ENCODE measurements at regions not wholly inside any gene's neighbourhood (a gene's known extent, or its start where the extent isn't known, plus 50 kb on each side); places are given as distances from the start of the nearest gene placed in this dataset.
"Not testable (repeated sequence)": the region's sequence is repeated elsewhere in the genome, so short reads cannot be mapped to it uniquely, and the experiment has no call there.

GRCh38 chr1:181226728-181227127 lies 138.2 kb downstream of the IER5 start:
- DNase-seq; in situ Hi-C loops (cut with HindIII; ENCODE audit: low pct_ligation_motif_present, low pct_unique_long_range_greater_than_20kb, low sequenced_read_pairs): not testable (repeated sequence)

- no peak for DNase-seq
- in situ Hi-C loops (cut with HindIII; ENCODE audit: low pct_ligation_motif_present, low pct_unique_long_range_greater_than_20kb, low sequenced_read_pairs), result no loop called here
Observed at GRCh38 chr1:181239086-181239485, 150.6 kb downstream of the IER5 start.

- DNase-seq; in situ Hi-C loops (cut with HindIII; ENCODE audit: low pct_ligation_motif_present, low pct_unique_long_range_greater_than_20kb, low sequenced_read_pairs): not testable (repeated sequence)
Observed at GRCh38 chr1:181246320-181246719, 157.8 kb downstream of the IER5 start.

DNA sequence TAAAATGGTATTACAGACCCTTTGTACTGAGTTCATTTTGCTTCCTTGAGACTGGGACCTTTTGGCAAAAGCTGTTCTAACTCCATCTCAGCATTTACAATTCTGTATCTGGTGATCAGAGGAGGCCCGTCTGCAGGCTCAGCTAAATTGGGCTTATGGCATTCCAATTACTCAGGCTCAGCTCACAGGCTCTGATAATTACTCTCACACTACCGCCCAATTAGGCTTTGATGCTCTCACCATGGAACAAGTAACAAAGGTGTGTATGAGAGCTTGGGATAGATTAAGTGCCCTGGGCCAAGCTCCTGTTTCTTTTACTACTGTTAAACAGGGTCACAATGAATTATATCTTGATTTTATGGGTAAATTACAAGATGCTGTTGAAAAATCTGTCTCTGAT lies 159.9 kb downstream of the IER5 start:
- in situ Hi-C loops (cut with HindIII; ENCODE audit: low pct_ligation_motif_present, low pct_unique_long_range_greater_than_20kb, low sequenced_read_pairs); DNase-seq: not testable (repeated sequence)

GRCh38 chr1:181249186-181249585 lies 160.7 kb downstream of the IER5 start:
- in situ Hi-C loops (cut with HindIII; ENCODE audit: low pct_ligation_motif_present, low pct_unique_long_range_greater_than_20kb, low sequenced_read_pairs), result no loop called here
- no peak for DNase-seq

DNA sequence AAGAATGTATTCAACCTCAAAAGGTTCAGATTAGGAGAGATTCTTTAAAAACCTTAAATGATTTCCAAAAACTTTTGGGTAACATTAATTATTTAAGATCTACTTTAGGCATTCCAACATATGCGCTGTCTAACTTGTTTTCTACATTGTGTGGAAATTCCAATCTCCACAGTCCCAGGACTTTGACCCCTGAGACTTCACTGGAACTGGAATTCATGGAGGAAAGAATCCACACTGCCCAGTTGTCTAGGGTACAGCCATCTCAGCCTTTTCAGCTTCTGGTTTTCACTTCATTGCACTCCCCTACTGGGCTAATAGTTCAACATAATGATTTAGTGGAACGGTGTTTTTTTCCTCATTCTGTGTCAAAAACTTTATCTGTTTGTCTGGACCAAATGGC lies 161.5 kb downstream of the IER5 start:
- no peak for DNase-seq

DNA sequence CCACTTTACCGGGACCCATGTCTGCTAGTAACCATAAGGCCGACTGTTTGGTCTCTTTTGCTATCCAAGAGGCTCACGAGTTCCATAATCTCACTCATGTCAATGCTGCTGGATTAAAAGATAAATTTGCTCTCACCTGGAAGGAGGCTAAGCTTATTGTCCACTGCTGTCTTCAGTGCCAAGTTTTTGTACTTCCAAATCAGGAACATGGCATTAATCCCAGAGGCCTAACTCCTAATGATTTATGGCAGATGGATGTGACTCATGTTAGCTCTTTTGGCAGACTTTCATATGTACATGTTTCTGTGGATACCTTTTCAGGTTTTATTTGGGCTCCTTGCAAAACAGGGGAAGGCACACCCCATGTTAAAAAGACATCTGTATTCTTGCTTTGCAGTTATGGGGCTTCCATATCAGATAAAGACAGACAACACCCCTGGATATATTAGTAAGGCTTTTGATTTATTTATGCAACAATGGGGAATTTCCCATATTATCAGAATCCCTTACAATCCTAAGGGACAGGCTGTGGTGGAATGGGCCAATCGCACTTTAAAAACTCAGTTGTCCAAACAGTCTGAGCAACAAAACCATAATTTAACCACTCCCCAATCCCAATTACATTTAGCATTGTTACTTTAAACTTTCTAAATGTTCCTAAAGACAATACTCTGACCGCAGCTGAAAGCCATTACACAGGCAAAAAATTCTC lies 162.7 kb downstream of the IER5 start:
- peak; percentile 71 for DNase-seq
- in situ Hi-C loops (cut with HindIII; ENCODE audit: low pct_ligation_motif_present, low pct_unique_long_range_greater_than_20kb, low sequenced_read_pairs), result no loop called here

More for the DNA sequence above, 161.5 kb downstream of the IER5 start:
- in situ Hi-C loops (cut with HindIII; ENCODE audit: low pct_ligation_motif_present, low pct_unique_long_range_greater_than_20kb, low sequenced_read_pairs), result no loop called here

- in situ Hi-C loops (cut with HindIII; ENCODE audit: low pct_ligation_motif_present, low pct_unique_long_range_greater_than_20kb, low sequenced_read_pairs), result no loop called here
- no peak for DNase-seq
Observed at GRCh38 chr1:181251713-181252075, 163.2 kb downstream of the IER5 start.

DNA sequence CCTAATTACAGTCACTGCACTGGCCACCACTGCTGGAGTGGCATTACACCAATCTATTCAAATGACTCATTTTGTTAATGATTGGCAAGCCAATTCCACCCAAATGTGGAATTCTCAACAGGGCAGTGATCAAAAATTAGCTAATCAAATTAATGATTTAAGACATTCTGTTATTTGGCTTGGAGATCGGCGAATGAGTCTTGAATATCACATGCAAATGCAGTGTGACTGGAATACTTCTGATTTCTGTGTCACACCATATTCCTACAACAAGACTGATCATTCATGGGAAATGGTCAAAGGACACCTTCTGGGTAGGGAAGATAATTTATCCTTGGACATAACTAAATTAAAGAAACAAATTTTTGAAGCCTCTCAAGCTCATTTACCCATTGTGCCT lies 165.1 kb downstream of the IER5 start:
- in situ Hi-C loops (cut with HindIII; ENCODE audit: low pct_ligation_motif_present, low pct_unique_long_range_greater_than_20kb, low sequenced_read_pairs); DNase-seq: not testable (repeated sequence)

DNA sequence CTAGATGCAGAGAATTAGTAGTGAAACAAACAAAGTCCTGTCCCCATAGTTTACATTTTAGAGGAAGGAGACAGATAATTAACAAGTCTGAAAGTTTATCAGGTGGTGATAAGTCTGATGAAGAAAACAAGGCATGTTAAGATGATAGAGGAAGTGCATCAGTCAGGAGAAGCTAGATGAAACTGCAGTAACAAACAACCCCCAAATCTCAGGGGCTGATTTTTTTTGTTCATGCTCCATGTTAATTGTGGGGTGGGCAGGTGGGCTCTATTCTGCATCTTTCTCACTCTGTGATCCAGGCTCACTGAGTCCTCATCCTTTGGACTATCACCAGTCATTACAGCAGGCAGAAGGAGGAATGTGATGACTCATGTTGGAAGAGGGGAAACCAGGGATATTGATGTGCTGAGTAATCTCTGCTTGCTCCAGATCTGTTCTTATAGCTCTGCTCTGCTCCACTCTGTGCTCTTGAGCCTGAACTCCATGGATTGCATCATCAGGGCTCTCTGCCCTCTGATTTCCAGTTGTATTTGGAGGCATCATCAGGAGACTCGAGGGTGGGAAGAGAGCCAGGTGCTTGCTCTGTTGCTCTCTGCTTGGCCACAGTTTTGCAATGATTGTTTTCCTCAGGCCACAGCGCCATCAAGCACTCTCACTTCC lies 166.9 kb downstream of the IER5 start:
- in situ Hi-C loops (cut with HindIII; ENCODE audit: low pct_ligation_motif_present, low pct_unique_long_range_greater_than_20kb, low sequenced_read_pairs), result no loop called here
- peak; percentile 93 for DNase-seq

DNA sequence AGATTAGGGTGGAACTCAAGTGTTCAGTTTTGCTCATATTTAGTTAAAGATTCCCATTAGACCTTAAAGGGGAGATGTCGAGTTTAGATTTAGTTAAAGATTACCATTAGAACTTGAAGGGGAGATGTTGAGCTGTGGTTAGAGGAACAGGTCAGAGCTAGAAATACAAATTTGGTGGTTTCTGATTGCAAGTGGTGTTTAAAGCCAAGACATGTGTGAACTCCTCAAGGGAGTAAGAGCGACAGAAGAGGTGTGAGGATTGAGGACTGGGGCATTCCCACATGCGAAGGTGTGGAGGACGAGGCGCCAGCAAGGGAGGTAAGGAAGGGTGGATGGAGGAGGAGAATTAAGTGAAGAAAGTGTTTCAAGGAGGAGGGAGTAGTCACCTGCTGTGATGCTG lies 168.6 kb downstream of the IER5 start:
- in situ Hi-C loops (cut with HindIII; ENCODE audit: low pct_ligation_motif_present, low pct_unique_long_range_greater_than_20kb, low sequenced_read_pairs), result no loop called here
- DNase-seq, result no peak

DNA sequence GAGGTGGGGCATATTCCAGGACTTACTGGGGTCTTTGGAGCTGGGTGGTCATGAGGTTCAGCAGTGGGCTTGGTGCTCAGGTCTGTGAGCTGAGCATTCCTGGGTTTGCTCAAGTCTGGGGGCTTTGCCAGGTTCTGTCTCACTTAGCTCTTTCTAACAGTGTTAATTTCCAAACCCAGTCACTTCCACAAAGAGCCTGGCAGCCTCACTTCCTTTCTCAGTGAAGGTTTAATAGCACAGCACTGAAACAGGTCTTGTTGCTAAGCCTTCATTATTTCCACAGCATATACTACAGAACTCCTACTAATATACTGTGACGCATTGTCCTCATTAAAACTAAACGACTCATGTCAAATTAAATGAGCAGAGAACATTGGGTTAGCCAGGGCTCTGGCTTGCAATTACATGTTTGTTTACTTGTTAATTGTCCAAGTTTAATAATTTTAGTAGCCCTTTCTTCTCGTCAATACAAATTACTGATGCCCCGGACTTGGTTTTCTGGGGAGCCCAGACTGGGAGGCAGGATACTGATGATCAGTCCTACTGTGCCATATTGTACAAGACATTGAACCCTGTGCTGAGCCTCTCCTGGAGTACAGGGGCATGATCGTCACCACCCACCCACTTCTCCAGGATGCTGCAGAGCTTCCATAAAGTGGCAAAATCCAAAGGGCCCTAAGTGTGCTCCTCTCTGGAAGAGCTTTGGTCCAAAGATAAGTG lies 170.7 kb downstream of the IER5 start:
- in situ Hi-C loops (cut with HindIII; ENCODE audit: low pct_ligation_motif_present, low pct_unique_long_range_greater_than_20kb, low sequenced_read_pairs), result no loop called here

DNA sequence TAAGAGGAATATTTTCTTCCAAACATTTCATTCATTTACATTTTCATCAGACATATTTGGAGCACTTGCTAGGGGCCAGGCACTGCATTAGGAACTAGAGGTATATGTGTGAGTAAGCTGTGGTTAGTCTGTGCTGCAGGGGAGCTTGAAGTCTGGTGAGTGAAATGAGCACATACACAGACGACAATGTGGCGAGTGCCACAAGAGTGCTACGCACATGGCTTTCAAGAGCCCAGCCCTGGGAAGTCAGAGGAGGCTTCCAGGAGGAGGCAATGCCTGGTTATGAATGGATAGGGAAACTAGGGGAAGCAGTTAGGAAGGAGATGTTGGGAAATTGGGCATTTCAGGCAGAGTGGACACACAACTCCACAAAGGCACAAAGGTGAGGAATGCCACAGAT lies 171.8 kb downstream of the IER5 start:
- in situ Hi-C loops (cut with HindIII; ENCODE audit: low pct_ligation_motif_present, low pct_unique_long_range_greater_than_20kb, low sequenced_read_pairs), result no loop called here
- DNase-seq, result no peak

More for the DNA sequence above, 170.7 kb downstream of the IER5 start:
- DNase-seq, result no peak

DNA sequence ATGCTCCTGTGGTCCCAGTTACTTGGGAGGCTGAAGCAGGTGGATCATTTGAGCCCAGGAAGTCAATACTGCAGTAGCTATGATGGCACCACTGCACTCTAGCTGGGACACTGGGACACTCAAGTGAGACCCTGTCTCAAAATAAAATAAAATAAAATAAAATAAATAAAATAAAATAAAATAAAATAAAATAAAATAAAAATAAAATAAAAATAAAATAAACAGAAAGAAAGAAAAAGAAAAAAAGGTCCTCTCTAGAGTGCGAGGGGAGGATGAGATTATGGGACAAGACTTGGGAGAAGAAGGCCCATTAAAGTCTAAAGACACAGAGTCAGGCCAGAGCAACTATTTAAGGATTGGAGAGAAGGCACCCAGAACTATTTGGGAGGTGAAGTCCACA lies 172.5 kb downstream of the IER5 start:
- in situ Hi-C loops (cut with HindIII; ENCODE audit: low pct_ligation_motif_present, low pct_unique_long_range_greater_than_20kb, low sequenced_read_pairs), result no loop called here
- no peak for DNase-seq

GRCh38 chr1:181262069-181262468 lies 173.6 kb downstream of the IER5 start:
- in situ Hi-C loops (cut with HindIII; ENCODE audit: low pct_ligation_motif_present, low pct_unique_long_range_greater_than_20kb, low sequenced_read_pairs), result no loop called here

DNA sequence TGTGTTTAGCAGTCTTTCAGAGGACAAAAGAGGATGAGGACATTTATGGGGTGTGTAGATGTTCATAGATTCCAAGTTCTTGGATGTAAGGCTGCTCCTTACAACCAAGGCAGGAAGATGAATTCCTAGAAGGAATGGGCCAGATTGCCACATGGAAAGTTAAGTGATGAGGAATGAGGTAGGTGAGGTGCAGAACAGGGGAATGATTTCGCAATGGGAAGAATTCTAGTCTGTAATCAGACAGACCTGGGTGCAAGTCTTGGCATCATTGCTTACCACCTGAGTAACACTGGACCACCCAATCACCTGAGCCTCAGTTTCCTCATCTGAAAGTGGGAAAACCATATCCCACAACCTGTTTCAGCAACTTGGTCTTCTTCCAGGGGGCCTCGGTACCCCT lies 174.9 kb downstream of the IER5 start:
- in situ Hi-C loops (cut with HindIII; ENCODE audit: low pct_ligation_motif_present, low pct_unique_long_range_greater_than_20kb, low sequenced_read_pairs), result no loop called here
- no peak for DNase-seq

More at GRCh38 chr1:181262069-181262468, 173.6 kb downstream of the IER5 start:
- DNase-seq, result no peak

- no peak for DNase-seq
- in situ Hi-C loops (cut with HindIII; ENCODE audit: low pct_ligation_motif_present, low pct_unique_long_range_greater_than_20kb, low sequenced_read_pairs), result no loop called here
Observed at GRCh38 chr1:181264821-181265220, 176.3 kb downstream of the IER5 start.

- DNase-seq, result no peak
- in situ Hi-C loops (cut with HindIII; ENCODE audit: low pct_ligation_motif_present, low pct_unique_long_range_greater_than_20kb, low sequenced_read_pairs), result no loop called here
Observed at GRCh38 chr1:181284978-181285377, 196.5 kb downstream of the IER5 start.

DNA sequence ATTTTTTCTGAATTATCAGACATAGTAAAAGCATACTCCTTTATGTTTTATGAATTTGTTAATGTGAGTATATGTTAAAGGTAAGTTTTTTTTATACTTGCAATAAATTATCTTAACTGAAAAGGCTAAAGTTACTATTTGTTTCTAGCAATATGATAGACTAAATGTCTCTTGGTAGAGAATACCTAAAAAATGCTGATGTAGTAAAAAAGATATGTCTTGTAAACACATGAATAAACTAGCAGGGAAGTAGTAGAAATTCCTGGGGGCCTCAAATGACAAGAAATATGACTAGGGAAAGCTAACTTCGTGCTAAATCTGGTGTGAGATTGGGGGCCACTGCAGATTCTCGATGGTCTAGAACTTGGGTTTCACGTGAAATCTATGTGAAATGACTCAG lies 188.1 kb upstream of the CACNA1E start:
- in situ Hi-C loops (cut with HindIII; ENCODE audit: low pct_ligation_motif_present, low pct_unique_long_range_greater_than_20kb, low sequenced_read_pairs), result no loop called here
- DNase-seq, result no peak

- in situ Hi-C loops (cut with HindIII; ENCODE audit: low pct_ligation_motif_present, low pct_unique_long_range_greater_than_20kb, low sequenced_read_pairs), result no loop called here
- DNase-seq, result no peak
Observed at GRCh38 chr1:181296180-181296579, 187.1 kb upstream of the CACNA1E start.
